Natural killer cell (primary cell): ENCODE measurements at regions not wholly inside any gene's neighbourhood (a gene's known extent, or its start where the extent isn't known, plus 50 kb on each side); places are given as distances from the start of the nearest gene placed in this dataset.

Experiments used
- ATAC-seq, 3 donors: fragments of 150-1000 bp in 2 of 3; fragments of 200-7000 bp in 1 of 3; cut with Tn5 transposase; 1 replicate in 1 of 3; 2 replicates in 2 of 3; pipeline ENCODE4 v1.10.0; 2021; ENCODE audit warnings: mild to moderate bottlenecking in 2 of 3, moderate library complexity in 2 of 3
- DNase-seq, 2 donors: peaks; one replicate each; pipeline versions ENCODE4 v3.0.0 to v3.0.0-alpha.2; 2013 to 2021; ENCODE audit warnings: mixed read lengths in 1 of 2
- H3K27ac ChIP-seq: one replicate; pipeline ENCODE4 v1.5.1; 2013; ENCODE audit warnings: mild to moderate bottlenecking, low read length
- H3K27me3 ChIP-seq: one replicate; pipeline ENCODE4 v1.6.1; 2013; ENCODE audit warnings: low read length; ENCODE audit not compliant: control insufficient read depth, insufficient read depth
- H3K36me3 ChIP-seq: one replicate; pipeline ENCODE4 v1.6.1; 2013; ENCODE audit warnings: low read length; ENCODE audit not compliant: control insufficient read depth, insufficient read depth
- H3K4me1 ChIP-seq: one replicate; pipeline ENCODE4 v1.6.1; 2013; ENCODE audit warnings: low read length; ENCODE audit not compliant: control insufficient read depth, insufficient read depth
- H3K4me3 ChIP-seq: one replicate; pipeline ENCODE4 v1.5.1; 2013; ENCODE audit warnings: low read length
- H3K9me3 ChIP-seq: one replicate; pipeline ENCODE4 v1.6.1; 2013; ENCODE audit warnings: low read length; ENCODE audit not compliant: control insufficient read depth, insufficient read depth
- H3K27ac Mint-ChIP-seq, 2 donors: one replicate each; pipeline ENCODE4 v1.8.0; 2022; ENCODE audit warnings: mild to moderate bottlenecking in 2 of 2, mixed read lengths in 2 of 2, moderate library complexity in 1 of 2
- H3K27me3 Mint-ChIP-seq, 2 donors: one replicate each; pipeline ENCODE4 v1.8.0; 2022; ENCODE audit warnings: low read depth in 2 of 2, mixed read lengths in 2 of 2
- H3K36me3 Mint-ChIP-seq: one replicate; pipeline ENCODE4 v1.8.0; 2022; ENCODE audit warnings: mixed read lengths
- H3K4me1 Mint-ChIP-seq, 2 donors: one replicate each; pipeline ENCODE4 v1.8.0; 2022; ENCODE audit warnings: mixed read lengths in 2 of 2
- H3K4me3 Mint-ChIP-seq: one replicate; pipeline ENCODE4 v1.8.0; 2022; ENCODE audit warnings: mild to moderate bottlenecking, moderate library complexity, mixed read lengths
- H3K9me3 Mint-ChIP-seq, 2 donors: one replicate each; pipeline ENCODE4 v1.8.0; 2022; ENCODE audit warnings: mixed read lengths in 2 of 2
- CTCF ChIP-seq: fragments of 200-600 bp; IDR thresholded peaks from one replicate; pipeline ENCODE4 v1.8.0; 2022; ENCODE audit warnings: antibody characterized with exemption
- WGBS: methylation state at CpG from one replicate; pipeline ENCODE4 v1.1.7; 2013; ENCODE audit warnings: missing lambda C conversion rate; ENCODE audit not compliant: insufficient coverage; 5-methylcytosine and 5-hydroxymethylcytosine counted together
- intact Hi-C: fragments of 100-400 bp; cut with micrococcal nuclease; formaldehyde crosslinking; loops from one replicate; pipeline ENCODE4 v1.14.2; 2022

DNA sequence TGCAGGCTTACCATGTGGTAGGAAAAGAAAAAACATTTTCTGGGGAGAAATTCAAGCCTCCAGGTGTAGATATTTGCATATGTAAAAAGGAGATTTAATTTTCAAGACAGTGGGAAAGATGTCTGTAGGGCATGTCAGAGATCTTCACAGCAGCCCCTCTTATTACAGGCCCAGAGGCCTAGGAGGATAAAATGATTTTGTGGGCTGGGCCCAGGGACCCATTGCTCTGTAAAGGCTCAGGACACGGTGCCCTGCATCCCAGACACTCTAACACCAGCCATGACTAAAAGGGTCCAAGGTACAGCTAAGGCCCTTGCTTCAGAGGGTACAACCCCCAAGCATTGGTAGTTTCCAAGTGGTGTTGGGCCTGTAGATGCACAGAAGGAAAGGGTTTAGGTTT lies 680.1 kb downstream of the IGSF11 start:
- Mint-ChIP-seq H3K27me3 (no peaks in the 10 kb centered on the region), H3K9me3 (peaks cover 18 to 39% of the 10 kb centered on the region in 2 donors), H3K36me3 (peaks cover 6% of the 10 kb centered on the region), H3K27ac (no peak overlapping the region), H3K4me1 (no peaks in the 10 kb centered on the region), H3K4me3 (no peak overlapping the region)
- H3K36me3 ChIP-seq, result no peaks in the 10 kb centered on the region
- no peak overlapping the region for H3K27ac ChIP-seq
- no peak for TF ChIP-seq CTCF
- intact Hi-C loops, result no loop called here
- H3K27me3 ChIP-seq, result no peaks in the 10 kb centered on the region
- WGBS, result 71% methylated on average over 1 of the region's 1 CpG
- H3K9me3 ChIP-seq, result peaks cover 17% of the 10 kb centered on the region
- H3K4me1 ChIP-seq, result no peaks in the 10 kb centered on the region
- DNase-seq (no peak), ATAC-seq (no peak)
- no peak overlapping the region for H3K4me3 ChIP-seq

- no peaks in the 10 kb centered on the region for H3K27me3 ChIP-seq
- DNase-seq (no peak), ATAC-seq (no peak)
- Mint-ChIP-seq H3K27ac (no peak overlapping the region), H3K27me3 (no peaks in the 10 kb centered on the region), H3K4me3 (no peak overlapping the region), H3K4me1 (no peaks in the 10 kb centered on the region), H3K36me3 (peaks cover 10% of the 10 kb centered on the region), H3K9me3 (peaks cover 12 to 29% of the 10 kb centered on the region in 2 donors)
- 96% methylated on average over 4 of the region's 4 CpGs for WGBS
- H3K9me3 ChIP-seq, result peaks cover 12% of the 10 kb centered on the region
- no peak for TF ChIP-seq CTCF
- H3K36me3 ChIP-seq, result no peaks in the 10 kb centered on the region
- H3K27ac ChIP-seq, result no peak overlapping the region
- H3K4me3 ChIP-seq, result no peak overlapping the region
- intact Hi-C loops, result no loop called here
- H3K4me1 ChIP-seq, result no peaks in the 10 kb centered on the region
These were observed 664.7 kb downstream of the IGSF11 start for GRCh38 chr3:118369892-118370491.

DNA sequence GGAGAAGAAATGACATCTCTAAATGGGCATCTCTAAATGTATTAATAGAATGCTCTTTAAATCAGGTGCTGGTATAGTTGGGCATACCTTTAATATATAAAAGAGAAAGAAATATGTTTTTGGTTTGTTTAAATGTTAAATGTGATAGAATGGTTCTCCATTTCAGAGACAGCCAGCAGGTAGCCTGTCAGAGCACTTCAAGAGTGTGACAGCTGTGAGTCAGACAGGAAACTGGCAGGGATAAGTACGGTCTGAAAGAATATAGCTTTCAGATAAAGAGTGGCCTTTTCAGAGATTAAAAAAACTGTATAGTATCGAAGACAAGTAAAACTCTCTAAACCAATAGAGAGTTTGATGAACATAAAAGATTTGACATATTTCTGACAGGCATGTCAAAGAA lies 654.1 kb downstream of the IGSF11 start:
- ATAC-seq (no peak), DNase-seq (no peak)
- Mint-ChIP-seq H3K4me1 (no peaks in the 10 kb centered on the region), H3K27ac (no peak overlapping the region), H3K4me3 (no peak overlapping the region), H3K9me3 (peaks cover 9 to 17% of the 10 kb centered on the region in 2 donors), H3K27me3 (no peaks in the 10 kb centered on the region), H3K36me3 (no peaks in the 10 kb centered on the region)
- no peak for TF ChIP-seq CTCF
- intact Hi-C loops, result no loop called here
- WGBS, result no CpG with 5 or more reads among the region's 2 CpGs
- no peaks in the 10 kb centered on the region for H3K36me3 ChIP-seq
- H3K27me3 ChIP-seq, result no peaks in the 10 kb centered on the region
- peaks cover 2% of the 10 kb centered on the region for H3K9me3 ChIP-seq
- H3K4me1 ChIP-seq, result no peaks in the 10 kb centered on the region
- no peak overlapping the region for H3K27ac ChIP-seq
- H3K4me3 ChIP-seq, result no peak overlapping the region

DNA sequence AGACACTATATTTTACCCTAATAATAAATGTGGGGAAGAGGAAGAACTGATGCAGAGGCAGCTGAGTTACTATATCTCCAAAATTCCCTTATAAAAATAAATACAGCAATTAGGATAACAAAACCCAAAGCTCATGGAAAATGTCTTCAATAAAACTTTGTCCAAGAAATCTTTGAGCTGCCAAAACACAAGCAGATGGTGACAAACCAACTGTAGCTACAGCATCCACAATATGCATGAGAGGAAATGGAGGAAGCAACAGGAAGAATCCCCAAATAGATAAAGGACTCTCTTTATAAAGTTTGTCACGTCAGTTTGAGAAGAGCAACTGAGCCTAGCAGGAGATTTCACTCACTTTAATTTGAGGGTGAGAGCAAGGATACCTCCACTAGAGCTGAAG lies 638.2 kb downstream of the IGSF11 start:
- H3K9me3 Mint-ChIP-seq, result peaks cover 8 to 25% of the 10 kb centered on the region in 2 donors

More for the DNA sequence above, 638.2 kb downstream of the IGSF11 start:
- Mint-ChIP-seq H3K27ac (no peak overlapping the region), H3K4me3 (no peak overlapping the region), H3K36me3 (no peaks in the 10 kb centered on the region), H3K27me3 (no peaks in the 10 kb centered on the region), H3K4me1 (no peaks in the 10 kb centered on the region)
- Histone ChIP-seq H3K9me3 (no peaks in the 10 kb centered on the region), H3K36me3 (no peaks in the 10 kb centered on the region), H3K4me3 (no peak overlapping the region), H3K4me1 (no peaks in the 10 kb centered on the region), H3K27me3 (no peaks in the 10 kb centered on the region), H3K27ac (no peak overlapping the region)
- intact Hi-C loops, result no loop called here
- no peak for ATAC-seq
- 62% methylated on average over 1 of the region's 1 CpG for WGBS
- no peak for DNase-seq
- no peak for TF ChIP-seq CTCF
